ENCODE measurements at regions not wholly inside any gene's neighbourhood (a gene's known extent, or its start where the extent isn't known, plus 50 kb on each side); places are given as distances from the start of the nearest gene placed in this dataset.

- WGBS, 2 donors = 47 to 53% methylated on average over 17 of the region's 17 CpGs
- DNase-seq = no peak
- H3K4me1 ChIP-seq (ENCODE audit: control insufficient read depth in 5 of 5, insufficient read depth in 5 of 5, low read length in 5 of 5) = peaks cover 0 to 18% (median 8%) of the 10 kb centered on the region in 5 donors
These were observed 108.7 kb upstream of the E2F8 start for GRCh38 chr11:19349340-19350025.

GRCh38 chr11:19347911-19348310 is 107.2 kb upstream of the E2F8 start:
- H3K27ac ChIP-seq (ENCODE audit: low read depth in 1 of 2, low read length in 1 of 2) = no peak overlapping the region
- ATAC-seq (ENCODE audit: insufficient read depth, low FRiP score) (no peak), DNase-seq (no peak)
- no peaks in the 10 kb centered on the region for H3K36me3 ChIP-seq (ENCODE audit: control insufficient read depth in 4 of 4, insufficient read depth in 4 of 4, low read length in 4 of 4)
- peaks cover 0 to 17% (median 8%) of the 10 kb centered on the region in 5 donors for H3K4me1 ChIP-seq (ENCODE audit: control insufficient read depth in 5 of 5, insufficient read depth in 5 of 5, low read length in 5 of 5)
- 38 to 43% methylated on average over 7 of the region's 7 CpGs for WGBS, 2 donors
- H3K4me3 ChIP-seq = no peak overlapping the region
- TF ChIP-seq CTCF (IDR thresholded peaks at IDR 0.05; ENCODE audit: control extremely low read depth, extremely low read depth) = no peak
- H3K27me3 ChIP-seq (ENCODE audit: control insufficient read depth in 3 of 3, insufficient read depth in 3 of 3, low read length in 2 of 3) = peaks cover 12 to 86% (median 83%) of the 10 kb centered on the region in 3 donors
- no peaks in the 10 kb centered on the region for H3K9me3 ChIP-seq (ENCODE audit: control insufficient read depth in 4 of 4, insufficient read depth in 3 of 4, low read length in 3 of 4)
- H3K9ac ChIP-seq (ENCODE audit: insufficient read depth in 1 of 2, low read length in 2 of 2) = no peak overlapping the region

More at GRCh38 chr11:19349340-19350025, 108.7 kb upstream of the E2F8 start:
- Histone ChIP-seq H3K36me3 (ENCODE audit: control insufficient read depth in 4 of 4, insufficient read depth in 4 of 4, low read length in 4 of 4) (no peaks in the 10 kb centered on the region), H3K27me3 (ENCODE audit: control insufficient read depth in 3 of 3, insufficient read depth in 3 of 3, low read length in 2 of 3) (peaks cover 12 to 79% (median 75%) of the 10 kb centered on the region in 3 donors), H3K9me3 (ENCODE audit: control insufficient read depth in 4 of 4, insufficient read depth in 3 of 4, low read length in 3 of 4) (no peaks in the 10 kb centered on the region), H3K27ac (ENCODE audit: low read depth in 1 of 2, low read length in 1 of 2) (no peak overlapping the region), H3K4me3 (no peak overlapping the region), H3K9ac (ENCODE audit: insufficient read depth in 1 of 2, low read length in 2 of 2) (no peak overlapping the region)
- TF ChIP-seq CTCF (IDR thresholded peaks at IDR 0.05; ENCODE audit: control extremely low read depth, extremely low read depth) = no peak
- no peak for ATAC-seq (ENCODE audit: insufficient read depth, low FRiP score)

GRCh38 chr11:19345848-19346681 is 105.3 kb upstream of the E2F8 start:
- H3K36me3 ChIP-seq (ENCODE audit: control insufficient read depth in 4 of 4, insufficient read depth in 4 of 4, low read length in 4 of 4) = no peaks in the 10 kb centered on the region
- peaks cover 12 to 92% (median 79%) of the 10 kb centered on the region in 3 donors for H3K27me3 ChIP-seq (ENCODE audit: control insufficient read depth in 3 of 3, insufficient read depth in 3 of 3, low read length in 2 of 3)
- peaks cover 0 to 17% (median 8%) of the 10 kb centered on the region in 5 donors for H3K4me1 ChIP-seq (ENCODE audit: control insufficient read depth in 5 of 5, insufficient read depth in 5 of 5, low read length in 5 of 5)
- peak in 1 of 3 donors; percentile 25 for DNase-seq
- no peak for TF ChIP-seq CTCF (IDR thresholded peaks at IDR 0.05; ENCODE audit: control extremely low read depth, extremely low read depth)
- H3K9ac ChIP-seq (ENCODE audit: insufficient read depth in 1 of 2, low read length in 2 of 2) = no peak overlapping the region
- peak overlapping the region; percentile 43 for H3K4me3 ChIP-seq
- 5 to 7% methylated on average over 53 to 54 of the region's 54 CpGs for WGBS, 2 donors
- no peaks in the 10 kb centered on the region for H3K9me3 ChIP-seq (ENCODE audit: control insufficient read depth in 4 of 4, insufficient read depth in 3 of 4, low read length in 3 of 4)
- ATAC-seq (ENCODE audit: insufficient read depth, low FRiP score) = no peak
- peak overlapping the region in 1 of 2 donors; percentile 12 for H3K27ac ChIP-seq (ENCODE audit: low read depth in 1 of 2, low read length in 1 of 2)

Data from lung (tissue), 11 donors.